HG02642 (cell line): ENCODE measurements at regions not wholly inside any gene's neighbourhood (a gene's known extent, or its start where the extent isn't known, plus 50 kb on each side); places are given as distances from the start of the nearest gene placed in this dataset.

Source experiments
- ATAC-seq: cut with Tn5 transposase; IDR thresholded peaks from one replicate; pipeline ENCODE4 v1.9.1; 2021; ENCODE audit warnings: mild to moderate bottlenecking; ENCODE audit not compliant: unreplicated experiment, poor library complexity

- ATAC-seq = no peak
Measured at GRCh38 chr15:66848116-66848515, 146.1 kb downstream of the SMAD6 start.

- no peak for ATAC-seq
Measured at GRCh38 chr15:66848686-66849392, 146.8 kb downstream of the SMAD6 start.

GRCh38 chr15:66849393-66849745 lies 147.3 kb downstream of the SMAD6 start:
- ATAC-seq = no peak

GRCh38 chr15:66849746-66850077 lies 147.7 kb downstream of the SMAD6 start:
- no peak for ATAC-seq

GRCh38 chr15:66850078-66850991 lies 148.3 kb downstream of the SMAD6 start:
- no peak for ATAC-seq

- ATAC-seq = no peak
Measured at GRCh38 chr15:66850996-66851310, 148.9 kb downstream of the SMAD6 start.

GRCh38 chr15:66851311-66852063 lies 149.5 kb downstream of the SMAD6 start:
- ATAC-seq = peak; percentile 81

DNA sequence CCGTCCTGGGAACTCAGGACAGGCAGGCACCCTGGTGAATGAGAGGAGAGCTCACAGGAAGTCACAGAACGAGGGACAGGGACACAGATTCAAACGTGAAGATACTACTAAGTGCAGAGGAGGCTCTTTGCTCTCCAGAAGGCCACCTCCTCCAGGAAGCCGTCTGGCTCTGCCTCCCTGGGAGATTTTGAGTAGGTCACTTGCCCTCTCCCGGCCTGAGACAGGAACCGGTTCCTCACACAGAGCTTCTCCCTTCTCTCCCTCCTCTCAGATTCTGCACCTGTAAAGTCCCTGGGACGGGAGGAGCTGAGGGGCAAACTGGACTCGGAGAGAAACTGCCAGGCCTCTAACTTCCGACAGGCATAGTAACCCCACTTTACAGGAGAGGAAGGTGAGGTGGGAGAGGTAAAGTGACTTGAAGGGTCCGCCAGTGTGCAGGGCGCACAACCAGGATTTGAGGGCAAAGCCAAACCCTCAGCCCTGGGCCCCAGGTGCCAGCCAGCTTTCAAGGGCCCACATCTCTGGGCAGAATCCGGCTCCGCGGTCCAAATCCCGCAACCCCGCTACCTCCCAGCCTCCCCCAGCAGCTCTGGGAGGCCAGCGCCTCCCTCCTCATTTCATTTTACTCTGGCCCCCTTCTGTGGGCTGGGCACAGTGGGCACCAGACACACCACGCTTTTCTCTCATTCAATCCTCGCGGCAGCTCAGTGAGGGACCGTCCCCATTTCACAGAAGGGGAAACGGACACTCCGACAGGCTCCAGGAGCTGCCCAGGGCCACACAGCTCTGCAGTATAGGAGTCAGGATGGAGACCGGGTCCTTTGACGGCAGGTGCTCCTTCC lies 150.2 kb downstream of the SMAD6 start:
- no peak for ATAC-seq

DNA sequence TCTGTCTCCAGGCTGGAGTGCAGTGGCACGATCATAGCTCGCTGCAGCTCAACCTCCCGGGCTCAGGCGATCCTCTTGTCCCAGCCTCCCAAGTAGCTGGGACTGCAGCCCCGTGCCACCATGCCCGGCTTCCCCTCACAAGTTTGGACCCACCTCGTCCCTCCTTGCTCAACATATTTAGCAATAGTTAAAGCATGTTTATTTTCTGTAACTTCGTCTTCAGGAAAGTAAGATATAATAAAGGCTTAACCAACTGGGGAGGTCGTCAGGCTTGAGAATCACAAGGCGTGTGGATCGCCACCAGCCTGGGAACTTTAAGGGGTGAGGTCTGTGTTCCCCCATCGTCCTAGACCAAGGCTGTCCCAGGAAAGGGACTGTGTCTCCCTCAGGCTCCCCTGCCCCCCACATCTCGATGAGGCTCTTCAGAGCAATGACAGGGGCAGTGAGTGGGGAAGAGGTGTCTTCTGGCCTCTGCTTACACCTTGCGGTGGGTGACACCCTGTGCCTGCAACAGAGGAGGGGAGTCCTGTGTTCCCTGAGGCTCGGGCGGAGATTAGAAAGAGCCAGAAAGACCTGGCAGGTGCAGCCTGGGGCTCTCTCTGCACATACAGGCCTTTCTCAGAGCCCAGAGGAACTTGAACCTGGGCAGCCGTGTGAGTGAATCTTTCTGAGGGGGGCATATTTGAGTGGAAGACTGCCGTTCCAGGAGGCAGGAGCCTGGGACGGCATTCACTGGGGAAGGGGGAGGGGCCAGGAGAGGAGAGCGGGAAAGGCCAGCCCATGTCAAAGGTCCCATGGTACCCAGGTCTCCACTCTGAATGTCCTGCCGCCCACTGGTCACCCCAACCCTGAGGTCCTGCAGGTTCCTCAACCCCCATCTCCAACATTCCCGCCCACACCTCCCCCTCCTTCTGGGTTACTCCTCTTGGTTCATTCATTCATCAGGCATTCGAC lies 152.3 kb downstream of the SMAD6 start:
- ATAC-seq = no peak

DNA sequence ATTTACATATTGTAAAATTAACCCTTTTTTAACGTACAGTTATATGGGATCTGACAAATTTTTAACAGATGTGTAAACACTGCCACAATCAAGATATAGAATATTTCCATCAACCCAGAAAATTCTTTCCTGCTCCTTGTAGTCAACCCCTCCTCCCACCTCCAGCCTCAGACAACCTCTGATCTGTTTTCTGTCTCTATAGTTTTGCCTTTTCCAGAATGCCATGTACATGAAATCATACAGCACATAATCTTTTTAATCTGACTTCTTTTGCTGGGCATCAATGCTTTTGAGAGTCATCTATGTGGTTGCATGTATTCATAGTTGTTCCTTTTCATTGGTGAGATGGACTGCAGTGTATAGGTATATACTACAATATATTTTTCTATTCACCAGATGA lies 153.0 kb downstream of the SMAD6 start:
- no peak for ATAC-seq

GRCh38 chr15:66857694-66858093 lies 155.7 kb downstream of the SMAD6 start:
- no peak for ATAC-seq

DNA sequence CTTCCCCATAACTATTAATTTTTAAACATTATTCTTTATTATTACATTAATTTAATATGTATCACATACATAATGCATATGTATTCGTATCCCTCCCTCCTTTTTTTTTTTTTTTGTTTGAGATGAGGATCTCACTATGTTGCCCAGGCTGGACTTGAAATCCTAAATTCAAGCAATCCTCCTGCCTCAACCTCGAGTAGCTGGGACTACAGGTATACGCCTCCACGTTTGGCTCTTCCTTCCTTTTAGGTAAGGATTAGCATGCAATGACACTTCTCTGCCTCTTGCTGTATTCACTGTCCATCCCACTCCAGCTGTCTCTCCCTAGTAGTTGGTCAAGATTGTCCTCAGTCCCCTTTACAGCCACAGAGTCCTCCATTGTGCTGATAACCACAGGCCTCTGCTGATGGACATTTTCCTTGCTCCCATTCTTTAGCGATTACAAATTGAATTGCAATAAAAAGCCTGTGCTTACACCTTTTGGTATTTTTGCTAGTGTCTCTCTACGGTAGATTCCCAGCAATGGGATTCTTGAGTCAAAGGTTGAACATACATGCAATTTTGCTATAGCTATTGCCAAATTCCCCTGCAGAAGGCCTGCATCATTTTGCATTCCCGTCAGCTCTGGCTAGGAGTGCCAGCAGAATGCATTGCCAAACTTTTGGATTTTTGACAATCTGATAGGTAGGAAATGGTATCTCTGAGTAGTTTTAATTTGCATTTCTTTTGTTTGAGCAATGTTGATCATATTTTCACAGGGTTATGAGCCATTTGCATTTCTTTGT lies 156.6 kb downstream of the SMAD6 start:
- ATAC-seq = no peak

DNA sequence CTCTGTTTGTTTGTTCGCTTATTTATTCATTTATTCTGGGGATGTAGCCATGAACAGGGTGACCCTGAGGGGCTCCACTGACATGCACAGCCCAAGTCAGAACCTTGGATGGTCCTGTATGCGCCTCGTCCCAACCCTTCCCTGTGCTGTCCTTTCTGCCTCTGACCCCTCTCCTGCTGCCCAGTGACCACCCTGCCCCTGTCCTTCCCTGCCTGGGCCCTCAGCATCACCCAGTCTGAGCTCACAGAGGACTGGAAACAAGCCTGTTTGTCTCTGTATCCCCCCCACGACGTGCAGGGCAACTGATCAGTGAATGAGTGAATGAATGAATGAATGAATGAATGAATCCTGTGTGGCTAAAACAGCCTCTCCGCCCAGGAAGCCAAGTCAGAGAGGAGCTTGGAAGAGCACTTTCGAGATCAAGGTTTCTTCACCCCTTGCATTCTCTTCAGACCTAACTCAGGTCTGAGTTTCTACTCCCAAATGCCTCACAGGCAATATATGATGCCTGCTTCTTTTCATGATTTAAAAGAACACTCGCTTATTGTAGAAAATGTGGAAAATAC lies 157.7 kb downstream of the SMAD6 start:
- no peak for ATAC-seq

GRCh38 chr15:66860844-66861243 lies 158.8 kb downstream of the SMAD6 start:
- ATAC-seq = no peak

DNA sequence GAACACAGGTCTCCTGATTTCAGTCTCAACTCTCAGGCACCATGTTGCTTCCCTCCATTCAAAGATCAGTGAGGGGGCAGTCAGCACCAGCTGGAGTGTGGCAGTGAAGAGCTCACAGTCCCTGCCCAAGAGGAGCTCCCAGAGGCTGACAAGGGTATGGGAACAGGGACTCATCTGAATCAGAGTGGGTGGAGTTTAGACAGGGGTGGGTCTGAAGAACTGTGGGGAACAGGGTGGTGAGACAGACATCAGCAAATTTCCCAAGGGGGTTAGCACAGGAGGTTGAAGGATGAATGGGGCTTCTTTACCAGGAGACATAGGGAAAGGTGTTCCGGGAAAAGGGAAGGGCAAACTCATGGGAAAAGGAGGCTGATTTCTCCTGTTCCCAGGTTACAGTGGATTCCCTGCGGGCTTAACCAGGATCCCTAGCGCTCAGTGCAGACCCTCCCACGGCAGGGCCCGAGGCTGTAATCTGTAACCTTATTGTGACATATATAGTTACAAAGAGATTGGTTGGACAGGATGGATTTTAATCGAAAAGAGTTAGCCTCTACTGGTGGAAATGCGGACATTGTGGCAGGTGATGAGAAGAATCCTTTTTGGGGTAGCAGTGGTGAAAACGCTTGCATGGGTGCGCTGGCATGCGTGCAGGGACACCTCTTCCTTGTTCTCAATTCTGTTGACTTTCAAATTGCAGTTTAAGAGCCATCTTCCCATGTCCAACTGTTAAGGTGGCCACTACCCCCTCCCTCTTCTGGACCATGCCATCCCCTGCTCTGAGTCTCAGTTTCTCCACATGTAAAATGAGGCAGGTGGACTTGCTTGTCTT lies 160.3 kb downstream of the SMAD6 start:
- no peak for ATAC-seq

- no peak for ATAC-seq
Measured at GRCh38 chr15:66862940-66863335, 160.9 kb downstream of the SMAD6 start.

DNA sequence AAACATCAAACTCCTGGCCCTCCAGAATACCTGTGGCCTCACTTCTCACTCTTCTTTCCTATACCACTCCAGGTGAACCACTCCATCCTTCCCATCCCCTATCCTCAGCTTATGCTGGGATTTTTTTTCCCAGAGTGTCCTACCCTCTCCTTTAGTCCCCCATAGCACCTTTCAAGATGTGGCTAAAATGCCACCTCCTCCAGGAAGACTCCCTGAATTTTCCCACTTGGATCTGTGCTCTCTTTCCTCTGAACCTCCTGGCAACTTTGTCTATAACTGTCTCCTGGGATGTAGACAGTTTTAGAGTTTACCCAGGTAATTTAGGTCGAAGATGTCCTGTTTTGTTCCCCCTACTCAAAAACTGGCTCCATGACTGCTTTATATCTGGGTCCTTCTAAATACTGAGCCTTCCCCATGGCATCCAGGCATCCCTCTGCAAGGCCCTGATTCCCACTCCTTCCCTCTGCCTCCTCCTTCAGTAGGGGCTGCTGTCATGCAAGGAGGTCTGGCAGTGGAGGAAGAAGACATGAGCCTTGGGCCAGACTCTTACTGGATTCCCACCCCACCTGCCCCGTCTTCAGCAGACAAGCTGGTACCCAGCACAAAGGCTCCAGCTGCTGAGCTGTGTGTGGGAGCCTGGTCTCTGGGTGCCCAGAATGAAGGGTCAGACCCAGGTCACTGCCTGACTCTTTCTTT lies 161.5 kb downstream of the SMAD6 start:
- ATAC-seq = no peak
